GM21786 (cell line): ENCODE measurements at regions not wholly inside any gene's neighbourhood (a gene's known extent, or its start where the extent isn't known, plus 50 kb on each side); places are given as distances from the start of the nearest gene placed in this dataset.
"Not testable (repeated sequence)": the region's sequence is repeated elsewhere in the genome, so short reads cannot be mapped to it uniquely, and the experiment has no call there.

ENCODE experiments used
- ATAC-seq: cut with Tn5 transposase; IDR thresholded peaks from one replicate; pipeline ENCODE4 v1.9.1; 2021; ENCODE audit not compliant: unreplicated experiment

DNA sequence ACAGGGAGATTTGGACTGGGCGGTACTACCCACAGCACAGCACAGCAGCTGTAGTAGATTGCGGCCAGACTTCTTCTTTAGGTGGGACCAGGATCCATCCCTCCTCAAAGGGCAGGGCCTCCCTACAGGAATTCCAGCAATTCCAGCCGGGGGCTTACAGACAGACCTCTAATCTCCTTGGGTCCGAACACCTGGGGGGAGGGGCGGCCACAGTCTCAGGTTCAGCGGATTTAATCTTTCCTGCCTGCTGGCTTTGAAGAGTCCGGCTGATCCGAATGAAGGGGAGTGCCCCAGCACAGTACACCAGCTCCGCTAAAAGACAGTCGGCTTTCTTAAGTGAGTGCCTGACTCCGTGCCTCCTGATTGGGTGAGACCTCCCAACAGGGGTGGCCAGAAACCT is 1708.5 kb downstream of the BRINP3 start:
- ATAC-seq, result no peak

DNA sequence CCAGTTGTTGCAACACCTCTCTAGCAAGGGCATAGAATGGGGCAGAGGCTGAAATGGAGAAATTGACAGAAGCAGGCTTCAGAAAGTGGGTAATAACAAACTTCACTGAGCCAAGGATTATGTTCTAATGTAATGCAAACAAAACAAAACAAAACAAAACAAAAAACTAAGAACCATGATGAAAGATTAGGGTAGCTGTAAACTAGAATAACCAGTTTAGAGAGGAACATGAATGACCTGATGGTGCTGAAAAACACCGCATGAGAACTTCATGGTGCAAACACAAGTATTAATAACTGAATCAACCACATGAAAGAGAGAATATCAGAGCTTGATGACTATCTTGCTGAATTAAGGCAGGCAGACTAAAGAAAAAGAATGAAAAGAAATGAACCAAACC is 1707.7 kb downstream of the BRINP3 start:
- no peak for ATAC-seq

DNA sequence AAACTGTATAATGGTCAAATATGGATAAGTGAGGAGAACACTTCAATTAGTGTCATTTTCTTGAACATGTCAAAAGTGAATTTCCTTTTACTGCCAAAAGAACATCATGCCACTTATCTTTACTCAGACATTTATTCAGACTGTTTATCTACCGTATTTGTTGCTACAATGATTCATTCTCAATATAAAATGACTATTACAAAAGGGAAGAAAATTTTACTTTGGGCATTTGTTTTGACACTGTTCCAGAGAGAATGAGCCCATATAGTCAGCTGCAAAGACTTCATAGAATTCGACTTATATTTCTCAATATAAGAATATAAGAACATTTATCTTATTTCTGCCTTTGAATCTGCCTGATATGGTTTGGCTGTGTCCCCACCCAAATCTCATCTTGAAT is 1699.1 kb downstream of the BRINP3 start:
- ATAC-seq, result no peak

DNA sequence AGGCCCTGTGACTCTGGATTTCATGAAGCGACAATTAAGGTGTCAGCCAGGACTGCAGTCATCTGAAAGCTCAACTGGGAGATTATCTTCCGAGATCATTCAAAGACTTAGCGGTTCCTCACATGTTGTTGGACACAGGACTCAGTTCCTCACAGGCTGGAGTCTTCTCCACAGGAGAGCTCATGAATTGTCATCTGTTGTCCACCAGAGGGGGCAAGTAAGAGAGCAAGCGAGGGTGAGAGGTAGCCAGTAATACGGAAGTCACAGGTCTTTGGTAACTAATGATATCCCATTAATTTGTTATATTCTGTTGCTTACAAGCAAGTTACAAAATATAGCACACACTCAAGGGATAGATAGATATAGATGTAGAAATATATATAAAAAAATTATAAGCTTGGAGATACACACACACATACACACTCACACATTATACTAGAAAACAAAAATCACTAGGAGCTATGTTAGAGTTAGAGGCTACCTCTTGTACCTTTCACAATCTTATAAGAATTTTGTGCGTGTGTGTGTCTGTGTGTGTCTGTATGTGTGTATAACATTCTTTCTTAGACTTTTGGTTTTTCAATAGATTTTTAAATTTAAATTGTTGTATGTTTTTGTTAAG is 1695.3 kb downstream of the BRINP3 start:
- peak; percentile 100 for ATAC-seq

DNA sequence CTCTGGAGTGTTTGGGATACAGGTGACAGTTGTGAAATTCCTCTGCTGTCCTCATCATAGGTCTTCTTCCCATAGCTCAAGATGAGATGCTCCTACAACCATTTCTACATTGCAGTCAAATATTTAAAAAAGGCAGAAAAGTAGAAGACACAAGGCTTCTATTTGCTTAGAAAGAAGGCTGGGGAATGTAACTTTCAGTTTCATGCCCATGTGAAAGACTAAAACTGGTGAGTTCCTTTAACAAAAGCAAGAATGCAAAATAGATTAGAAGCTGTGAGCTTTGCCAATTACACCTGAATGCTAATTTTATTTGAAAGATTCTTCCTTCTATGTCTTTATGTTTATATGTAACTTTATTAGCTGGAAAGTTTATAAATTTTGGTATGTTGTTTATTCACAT is 1682.7 kb downstream of the BRINP3 start:
- no peak for ATAC-seq

DNA sequence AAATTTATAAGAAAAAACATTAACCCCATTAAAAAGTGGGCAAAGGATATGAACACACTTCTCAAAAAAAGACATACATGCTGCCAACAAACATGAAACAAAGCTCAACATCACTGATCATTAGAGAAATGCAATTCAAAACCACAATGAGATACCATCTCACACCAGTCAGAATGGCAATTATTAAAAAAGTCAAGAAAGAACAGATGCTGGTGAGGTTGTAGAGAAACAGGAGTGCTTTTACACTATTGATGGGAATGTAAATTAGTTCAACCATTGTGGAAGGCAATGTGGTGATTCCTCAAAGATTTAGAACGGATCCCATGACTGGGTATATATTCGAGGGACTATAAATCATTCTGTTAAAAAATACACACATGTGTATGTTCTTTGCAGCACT is 1665.5 kb downstream of the BRINP3 start:
- not testable (repeated sequence) for ATAC-seq

DNA sequence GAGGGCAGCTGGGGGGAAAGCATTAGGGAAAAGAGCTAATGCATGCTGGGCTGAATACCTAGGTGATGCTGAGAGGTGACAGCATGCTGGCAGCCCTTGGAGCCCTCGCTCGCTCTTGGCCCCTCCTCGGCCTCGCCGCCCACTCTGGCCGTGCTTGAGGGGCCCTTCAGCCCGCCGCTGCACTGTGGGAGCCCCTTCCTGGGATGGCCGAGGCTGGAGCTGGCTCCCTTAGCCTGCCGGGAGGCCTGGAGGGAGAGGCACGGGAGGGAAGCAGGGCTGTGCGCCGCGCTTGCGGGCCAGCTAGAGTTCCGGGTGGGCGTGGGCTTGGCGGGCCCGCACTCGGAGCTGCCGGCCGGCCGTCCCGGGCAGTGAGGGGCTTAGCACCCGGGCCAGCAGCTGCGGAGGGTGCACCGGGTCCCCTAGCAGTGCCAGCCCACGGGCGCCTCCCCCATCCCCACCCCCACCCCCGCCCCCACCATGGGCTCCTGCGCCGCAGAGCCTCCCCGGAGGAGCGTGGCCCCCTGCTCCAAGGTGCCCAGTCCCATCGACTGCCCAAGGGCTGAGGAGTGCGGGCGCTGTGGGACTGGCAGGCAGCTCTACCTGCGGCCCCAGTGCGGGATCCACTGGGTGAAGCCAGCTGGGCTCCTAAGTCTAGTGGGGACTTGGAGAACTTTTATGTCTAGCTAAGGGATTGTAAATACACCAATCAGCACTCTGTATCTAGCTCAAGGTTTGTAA is 1664.7 kb downstream of the BRINP3 start:
- not testable (repeated sequence) for ATAC-seq

DNA sequence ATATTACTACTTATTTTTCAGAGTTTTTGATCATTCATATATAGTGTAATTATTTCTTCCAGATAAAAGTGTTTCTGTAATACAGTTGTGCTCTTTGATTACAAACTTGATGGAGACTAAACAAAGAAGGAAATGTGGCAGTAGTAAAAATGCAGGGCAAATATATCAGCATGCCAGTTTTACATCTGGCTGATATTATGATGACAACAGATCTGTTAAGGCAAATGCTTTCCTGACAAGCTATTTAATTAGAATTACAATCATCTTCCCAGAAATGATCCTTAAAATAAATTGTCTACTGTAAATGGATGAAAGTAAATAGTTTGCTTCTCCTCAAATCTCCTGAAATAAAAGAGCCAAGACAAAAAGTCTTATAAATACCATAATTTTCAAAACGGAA is 1659.8 kb downstream of the BRINP3 start:
- no peak for ATAC-seq

DNA sequence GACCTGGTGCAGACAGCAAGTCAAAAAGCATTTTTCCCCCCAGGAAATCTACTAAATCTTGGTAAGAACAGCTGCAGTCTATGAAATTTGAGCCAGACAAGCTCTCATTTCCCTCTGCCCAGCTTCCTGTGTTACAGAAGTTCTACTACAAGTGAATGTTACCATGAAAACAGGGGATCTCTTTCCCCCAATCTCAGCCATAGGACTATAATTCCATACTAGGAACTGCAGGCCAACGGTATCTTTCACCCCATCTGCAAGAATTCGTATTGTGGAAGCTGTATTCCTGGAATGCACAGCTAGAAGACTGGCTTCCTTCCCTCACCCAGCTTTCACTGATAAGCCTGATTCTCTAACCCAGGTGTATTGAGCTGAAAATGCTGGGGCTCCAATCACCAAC is 1655.4 kb downstream of the BRINP3 start:
- no peak for ATAC-seq

DNA sequence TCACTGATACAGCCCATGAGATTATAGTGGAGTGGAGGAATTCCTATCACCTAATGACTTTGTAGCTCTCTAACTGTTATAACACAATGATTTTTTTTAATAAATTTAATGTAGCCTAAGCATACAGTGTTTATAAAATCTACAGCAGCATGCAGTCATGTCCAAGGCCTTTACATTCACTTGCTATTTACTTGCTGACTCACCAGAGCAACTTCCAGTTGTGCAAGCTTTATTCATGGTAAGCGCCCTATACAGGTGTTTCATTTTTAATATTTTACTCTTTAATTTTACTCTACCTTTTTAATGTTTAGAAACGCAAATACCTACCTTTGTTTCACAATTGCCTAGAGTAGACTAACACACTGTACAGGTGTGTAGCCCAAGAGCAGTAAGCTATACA is 1652.2 kb downstream of the BRINP3 start:
- no peak for ATAC-seq

DNA sequence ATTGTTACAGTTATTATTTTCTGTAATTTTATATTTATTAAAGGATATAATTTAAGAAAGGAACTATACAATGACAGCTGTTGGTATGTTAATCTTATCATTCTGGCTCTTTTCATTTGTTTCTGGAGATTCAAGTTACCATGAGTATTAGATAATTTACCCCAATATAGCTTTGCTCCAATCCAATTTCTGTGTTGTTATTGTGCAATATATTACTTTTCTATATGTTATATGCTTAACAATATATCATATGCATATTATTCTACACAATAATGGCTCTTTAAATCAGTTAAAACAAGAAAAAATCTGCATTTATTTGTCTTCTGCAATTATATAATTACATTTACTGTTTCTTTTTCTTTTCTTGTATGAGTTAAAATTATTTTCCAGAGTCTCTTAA is 1650.9 kb downstream of the BRINP3 start:
- no peak for ATAC-seq

DNA sequence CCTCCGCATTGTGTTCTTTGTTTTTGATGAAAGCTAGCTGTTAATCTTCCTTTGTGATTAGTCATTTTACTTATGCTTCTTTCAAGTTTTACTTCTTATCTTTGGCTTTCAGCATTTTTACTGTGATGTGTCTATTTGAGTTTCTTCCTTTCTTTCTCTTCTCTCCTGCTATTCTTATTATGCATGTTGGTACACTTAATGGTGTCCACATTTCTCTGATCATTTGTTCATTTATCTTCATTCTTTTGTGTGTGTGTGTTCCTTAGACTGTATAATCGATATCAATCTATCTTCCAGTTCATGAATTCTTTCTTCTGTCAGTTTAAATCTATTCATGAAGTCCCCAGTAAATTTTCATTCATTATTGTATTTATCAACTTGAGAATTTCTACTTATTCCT is 1650.3 kb downstream of the BRINP3 start:
- no peak for ATAC-seq

DNA sequence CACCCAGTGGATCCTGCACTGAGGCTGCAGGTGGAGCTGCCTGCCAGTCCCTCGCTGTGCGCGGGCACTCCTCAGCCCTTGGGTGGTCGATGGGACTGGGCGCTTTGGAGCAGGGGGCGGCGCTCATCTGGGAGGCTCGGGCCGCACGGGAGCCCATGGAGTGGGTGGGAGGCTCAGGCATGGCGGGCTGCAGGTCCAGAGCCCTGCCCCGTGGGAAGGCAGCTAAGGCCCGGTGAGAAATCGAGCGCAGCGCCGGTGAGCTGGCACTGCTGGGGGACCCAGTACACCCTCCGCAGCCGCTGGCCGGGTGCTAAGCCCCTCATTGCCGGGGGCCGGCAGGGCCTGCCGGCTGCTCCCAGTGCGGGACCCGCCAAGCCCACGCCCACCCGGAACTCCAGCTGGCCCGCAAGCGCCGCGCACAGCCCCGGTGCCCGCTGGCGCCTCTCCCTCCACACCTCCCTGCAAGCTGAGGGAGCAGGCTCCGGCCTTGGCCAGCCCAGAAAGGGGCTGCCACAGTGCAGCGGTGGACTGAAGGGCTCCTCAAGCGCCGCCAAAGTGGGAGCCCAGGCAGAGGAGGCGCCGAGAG is 1636.5 kb downstream of the BRINP3 start:
- ATAC-seq, result not testable (repeated sequence)

DNA sequence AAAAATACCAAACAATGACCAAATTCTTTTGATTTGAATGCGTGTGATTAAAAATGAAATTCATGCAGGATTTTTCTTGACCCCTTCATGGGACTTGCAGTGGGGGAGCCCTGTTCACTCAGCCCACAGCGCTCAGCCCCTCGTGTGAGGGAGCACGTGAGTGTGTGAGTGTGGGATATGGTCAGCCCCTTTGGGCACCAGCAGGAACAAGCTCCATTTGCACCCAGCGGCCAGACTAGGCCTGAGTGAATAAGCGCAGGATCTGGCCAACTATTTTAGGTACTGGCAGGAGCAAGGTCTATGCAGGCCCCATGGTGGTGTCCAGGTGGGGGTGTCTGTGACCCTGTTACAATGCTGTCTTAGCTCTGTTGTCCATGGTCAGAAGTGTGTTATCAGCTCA is 1631.2 kb downstream of the BRINP3 start:
- ATAC-seq, result no peak

DNA sequence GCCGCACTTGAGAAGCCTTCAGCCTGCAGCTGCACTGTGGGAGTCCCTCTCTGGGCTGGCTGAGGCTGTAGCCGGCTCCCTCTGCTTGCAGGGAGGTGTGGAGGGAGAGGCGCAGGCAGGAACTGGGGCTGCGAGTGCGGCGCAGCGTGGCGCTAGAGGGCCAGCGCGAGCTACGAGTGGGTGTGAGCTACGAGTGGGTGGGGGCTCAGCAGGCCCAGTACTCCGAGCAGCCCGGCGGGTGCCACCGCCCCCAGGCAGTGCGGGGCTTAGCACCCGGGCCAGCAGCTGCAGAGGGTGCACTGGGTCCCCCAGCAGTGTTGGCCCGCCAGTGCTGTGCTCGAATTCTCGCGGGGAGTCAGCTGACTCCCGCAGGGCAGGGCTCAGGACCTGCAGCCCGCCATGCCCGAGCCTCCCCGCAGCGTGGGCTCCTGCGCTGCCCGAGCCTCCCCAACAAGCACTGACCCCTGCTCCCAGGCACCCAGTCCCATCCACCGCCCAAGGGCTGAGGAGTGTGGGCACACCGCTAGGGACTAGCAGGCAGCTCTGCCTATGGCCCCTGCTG is 1620.1 kb downstream of the BRINP3 start:
- ATAC-seq, result no peak

DNA sequence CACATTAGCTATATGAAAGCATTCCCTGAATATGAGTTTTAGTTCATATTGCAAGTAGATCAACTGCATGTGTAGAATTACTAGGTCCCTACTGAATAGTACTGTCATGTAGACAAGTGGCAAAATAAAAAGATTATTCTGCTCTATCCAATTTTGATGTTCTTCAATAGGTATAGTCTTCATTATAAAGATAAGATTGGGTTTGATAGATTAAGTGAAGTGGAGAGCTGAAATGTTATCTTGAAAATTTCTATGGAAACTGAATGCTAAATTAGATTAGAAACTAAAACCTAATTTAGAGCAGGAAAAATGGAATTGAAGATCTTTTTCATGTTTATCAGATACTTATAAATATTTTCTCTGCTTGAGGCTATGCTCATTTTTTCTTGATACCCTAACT is 1610.0 kb downstream of the BRINP3 start:
- no peak for ATAC-seq

DNA sequence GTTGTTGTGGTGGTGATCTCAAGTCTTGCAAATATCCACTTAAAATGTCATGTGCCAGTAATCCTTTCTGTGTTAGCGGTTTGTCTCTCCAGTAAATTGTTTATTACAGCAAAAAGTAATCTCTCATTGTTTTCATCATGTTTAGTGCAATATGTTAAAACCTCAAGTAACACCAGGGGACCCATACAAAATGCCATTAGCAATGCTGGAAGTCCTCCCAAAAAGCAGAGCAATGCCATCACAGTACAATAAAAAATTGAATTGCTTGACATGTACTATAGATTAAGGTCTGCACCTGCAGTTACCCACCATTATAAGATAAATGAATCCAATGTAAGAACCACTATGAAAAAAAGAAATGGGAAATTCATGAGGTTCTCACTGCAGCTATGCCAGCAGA is 1606.5 kb downstream of the BRINP3 start:
- no peak for ATAC-seq

DNA sequence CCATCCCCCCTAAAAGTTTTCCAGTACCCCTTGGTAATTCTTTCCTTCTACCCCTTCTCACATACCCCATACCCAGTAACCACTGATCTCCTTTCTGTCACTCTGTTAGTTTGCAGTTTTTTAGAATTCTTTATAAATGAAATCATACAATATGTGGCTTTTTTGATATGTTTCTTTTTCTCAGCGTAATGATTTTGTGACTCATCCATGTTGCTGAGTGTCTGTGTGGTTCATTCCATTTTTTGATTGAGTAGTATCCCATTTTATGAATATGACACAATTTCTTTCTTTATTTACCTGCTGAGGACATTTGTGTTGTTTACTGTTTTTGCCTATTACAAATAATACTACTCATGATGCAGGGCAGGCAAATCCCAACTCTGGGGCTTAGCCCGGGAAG is 1605.3 kb downstream of the BRINP3 start:
- no peak for ATAC-seq

DNA sequence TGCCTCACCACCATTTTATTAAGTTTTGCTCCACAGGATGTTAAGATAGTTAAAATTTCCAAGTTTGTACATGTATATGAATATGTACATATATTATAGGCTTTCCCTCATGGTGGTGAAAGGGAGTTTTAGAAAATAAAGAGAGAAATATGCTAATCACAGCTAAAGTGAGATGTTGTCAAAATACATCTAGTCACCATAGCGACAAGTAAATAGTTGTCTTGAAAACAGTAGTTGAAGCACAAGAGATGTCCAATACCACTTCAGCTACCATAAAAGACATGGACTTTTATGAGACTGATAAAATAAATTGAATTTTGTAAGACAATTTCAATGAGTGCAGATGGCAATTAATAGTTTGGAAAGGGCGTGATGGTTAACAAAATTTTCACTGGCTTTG is 1600.0 kb downstream of the BRINP3 start:
- no peak for ATAC-seq

DNA sequence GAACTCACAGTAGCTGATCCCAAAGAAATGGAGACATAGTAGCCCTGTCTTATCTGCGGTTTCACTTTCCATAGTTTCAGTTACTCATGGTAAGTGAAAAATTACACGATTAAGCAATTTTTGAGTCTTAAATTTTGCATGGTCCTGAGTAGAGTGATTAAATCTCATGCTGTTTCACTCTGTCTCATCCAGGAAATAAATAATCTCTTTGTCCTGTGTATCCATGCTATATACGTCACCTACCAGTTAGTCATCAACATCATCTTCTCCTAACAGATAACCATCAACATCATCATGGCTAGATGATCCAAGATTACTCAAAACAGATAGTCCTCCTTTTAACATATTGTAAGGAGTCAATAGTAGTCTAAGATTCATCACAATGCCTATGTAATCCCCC is 1589.3 kb downstream of the BRINP3 start:
- no peak for ATAC-seq

DNA sequence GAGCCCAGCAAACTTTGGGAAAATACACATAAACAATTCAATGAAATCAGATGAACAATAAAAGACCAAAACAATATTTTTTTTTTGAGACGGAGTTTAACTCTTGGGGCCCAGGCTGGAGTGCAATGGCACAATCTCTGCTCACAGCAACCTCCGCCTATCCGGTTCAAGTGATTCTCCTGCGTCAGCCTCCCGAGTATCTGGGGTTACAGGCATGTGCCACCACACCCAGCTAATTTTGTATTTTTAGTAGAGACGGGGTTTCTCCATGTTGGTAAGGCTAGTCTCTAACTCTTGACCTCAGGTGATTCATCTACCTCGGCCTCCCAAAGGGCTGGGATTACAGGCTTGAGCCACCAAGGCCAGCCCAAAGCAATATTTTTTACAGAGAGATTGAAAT is 1588.5 kb downstream of the BRINP3 start:
- ATAC-seq, result no peak

DNA sequence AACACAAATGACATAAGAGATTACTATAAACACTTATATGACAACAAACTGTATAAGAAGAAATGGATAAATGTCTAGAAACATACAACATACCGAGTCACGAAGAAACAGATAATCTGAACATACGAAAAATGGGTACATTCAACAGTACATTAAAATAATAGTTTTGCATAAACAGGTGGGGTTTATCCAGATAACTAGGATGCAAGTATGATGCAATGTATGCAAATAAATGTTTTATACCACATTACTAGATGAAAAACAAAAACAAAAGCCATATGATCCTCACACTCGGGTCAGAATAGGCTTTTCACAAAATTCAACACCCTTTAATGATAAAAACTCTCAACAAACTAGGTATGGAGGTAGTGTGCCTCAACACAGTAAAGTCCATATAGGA is 1585.7 kb downstream of the BRINP3 start:
- no peak for ATAC-seq
